Ovary (tissue), 7 donors: ENCODE measurements at regions not wholly inside any gene's neighbourhood (a gene's known extent, or its start where the extent isn't known, plus 50 kb on each side); places are given as distances from the start of the nearest gene placed in this dataset.

ENCODE experiments used
- DNase-seq, 5 donors: peaks; one replicate each; pipeline ENCODE4 v3.0.0-alpha.2; 2019 to 2020
- H3K27ac ChIP-seq, 2 donors: fragments of 200-600 bp; one replicate each; pipeline versions ENCODE4 v1.5.1 to v1.8.0; 2019 to 2022
- H3K27me3 ChIP-seq: fragments of 200-600 bp; one replicate; pipeline ENCODE4 v1.8.0; 2022
- H3K36me3 ChIP-seq: fragments of 200-600 bp; sonication (generic); one replicate; pipeline ENCODE4 v1.5.1; 2019
- H3K4me1 ChIP-seq: one replicate; pipeline ENCODE4 v1.8.1; 2013; ENCODE audit warnings: mild to moderate bottlenecking, moderate library complexity; ENCODE audit not compliant: insufficient read depth
- H3K4me3 ChIP-seq: fragments of 200-600 bp; sonication (generic); one replicate; pipeline ENCODE4 v1.5.1; 2017
- H3K9me3 ChIP-seq, 2 donors: fragments of 200-600 bp in 1 of 2; sonication (generic) in 1 of 2; one replicate each; pipeline versions ENCODE4 v1.5.1 to v1.8.1; 2013 to 2019; ENCODE audit warnings: mild to moderate bottlenecking in 1 of 2, moderate library complexity in 1 of 2
- CTCF ChIP-seq, 3 donors: fragments of 450-650 bp in 2 of 3; fragments of 200-600 bp in 1 of 3; IDR thresholded peaks; one replicate each; pipeline versions ENCODE4 v1.5.1 to v1.8.0; 2016 to 2022; ENCODE audit warnings: antibody characterized with exemption in 3 of 3, mild to moderate bottlenecking in 1 of 3
- EP300 ChIP-seq: sonication (generic); formaldehyde crosslinking; IDR thresholded peaks from one replicate; pipeline ENCODE4 v1.6.1; 2017; ENCODE audit warnings: antibody characterized with exemption
- POLR2A ChIP-seq: fragments of 450-650 bp; IDR thresholded peaks from one replicate; pipeline ENCODE4 v1.6.1; 2017; ENCODE audit warnings: antibody characterized with exemption, mild to moderate bottlenecking, moderate library complexity
- WGBS, 3 donors: extraction: QIAGEN DNeasy Blood & Tissue Kit in 1 of 3; methylation state at CpG; one replicate each; pipeline versions ENCODE4 v1.1.5 to v1.1.7; 2013 to 2017; 5-methylcytosine and 5-hydroxymethylcytosine counted together
- intact Hi-C, 4 donors: fragments of 100-400 bp; cut with DNase I; formaldehyde crosslinking; loops; one replicate each; pipeline versions ENCODE4 v1.11.0 to v1.15.1; 2022 to 2023
- donor health status: DM: no; HTN: no; CAD: no; lungs with moderate emphysema.
- donor health status: DM: no; HTN: no; CAD: no.
- donor health status: Bipolar disorder and iron deficiency.
- donor health status: DM: no; HTN: no; CAD: no.
- donor health status: DM: yes; HTN: yes; CAD: no.

GRCh38 chr1:38203441-38203840 is 156.8 kb upstream of the POU3F1 start:
- 63 to 75% (median 73%) methylated on average over 4 of the region's 4 CpGs for WGBS, 3 donors
- Histone ChIP-seq H3K9me3 (no peaks in the 10 kb centered on the region), H3K27me3 (no peaks in the 10 kb centered on the region), H3K4me1 (no peaks in the 10 kb centered on the region), H3K27ac (no peak overlapping the region), H3K4me3 (no peak overlapping the region), H3K36me3 (no peaks in the 10 kb centered on the region)
- TF ChIP-seq POLR2A = no peak
- TF ChIP-seq EP300 = no peak
- no peak for TF ChIP-seq CTCF (IDR thresholded peaks at IDR 0.05)
- DNase-seq = no peak
- intact Hi-C loops = loop anchor here in 1 of 4 donors (10.0 kb wide), 1 partner anchor 1569 kb away; no protein-coding TSS in a partner anchor

GRCh38 chr1:38201431-38201830 is 154.8 kb upstream of the POU3F1 start:
- H3K27me3 ChIP-seq = no peaks in the 10 kb centered on the region
- intact Hi-C loops = loop anchor here in 1 of 4 donors (10.0 kb wide), 1 partner anchor 1567 kb away; no protein-coding TSS in a partner anchor
- no peaks in the 10 kb centered on the region for H3K36me3 ChIP-seq
- no peak overlapping the region for H3K27ac ChIP-seq
- DNase-seq = no peak
- H3K4me1 ChIP-seq = no peaks in the 10 kb centered on the region
- no peaks in the 10 kb centered on the region for H3K9me3 ChIP-seq
- TF ChIP-seq CTCF (IDR thresholded peaks at IDR 0.05) = no peak
- no peak for TF ChIP-seq POLR2A
- no peak for TF ChIP-seq EP300
- H3K4me3 ChIP-seq = no peak overlapping the region
- 2 to 22% (median 13%) methylated on average over 1 of the region's 1 CpG for WGBS, 3 donors

- TF ChIP-seq CTCF (IDR thresholded peaks at IDR 0.05) (no peak), POLR2A (no peak), EP300 (no peak)
- Histone ChIP-seq H3K27ac (no peak overlapping the region), H3K4me1 (no peaks in the 10 kb centered on the region), H3K9me3 (no peaks in the 10 kb centered on the region), H3K36me3 (no peaks in the 10 kb centered on the region), H3K27me3 (no peaks in the 10 kb centered on the region), H3K4me3 (no peak overlapping the region)
- DNase-seq = no peak
- intact Hi-C loops = no loop called here
- 61 to 65% (median 62%) methylated on average over 2 of the region's 2 CpGs for WGBS, 3 donors
These were observed 152.0 kb upstream of the POU3F1 start for GRCh38 chr1:38198621-38199020.

GRCh38 chr1:38198099-38198498 is 151.5 kb upstream of the POU3F1 start:
- TF ChIP-seq POLR2A (no peak), CTCF (IDR thresholded peaks at IDR 0.05) (no peak), EP300 (no peak)
- no peak for DNase-seq
- H3K27me3 ChIP-seq = no peaks in the 10 kb centered on the region
- intact Hi-C loops = no loop called here
- no peaks in the 10 kb centered on the region for H3K9me3 ChIP-seq
- no peak overlapping the region for H3K4me3 ChIP-seq
- WGBS, 3 donors = 86 to 96% (median 95%) methylated on average over 6 of the region's 6 CpGs
- no peaks in the 10 kb centered on the region for H3K36me3 ChIP-seq
- H3K27ac ChIP-seq = no peak overlapping the region
- H3K4me1 ChIP-seq = no peaks in the 10 kb centered on the region
